Spleen (tissue), 7 donors: ENCODE measurements at regions not wholly inside any gene's neighbourhood (a gene's known extent, or its start where the extent isn't known, plus 50 kb on each side); places are given as distances from the start of the nearest gene placed in this dataset.

Source experiments
- POLR2A ChIP-seq, 3 donors: fragments of 450-650 bp; IDR thresholded peaks; one replicate each; pipeline ENCODE4 v1.5.1; 2017; ENCODE audit warnings: antibody characterized with exemption in 3 of 3, mild to moderate bottlenecking in 1 of 3
- POLR2AphosphoS5 ChIP-seq, 3 donors: sonication (generic); formaldehyde crosslinking; IDR thresholded peaks; one replicate each; pipeline ENCODE4 v1.5.1; 2017; ENCODE audit warnings: antibody characterized with exemption in 3 of 3
- TF ChIP-seq, protein P1 (sequence below), 11 experiments: fragments of 200-600 bp in 7 of 11; fragments of 450-650 bp in 4 of 11; sonication (generic) in 4 of 11; IDR thresholded peaks in 8 of 11; conservative IDR thresholded peaks in 3 of 11; 1 replicate in 7 of 11; 2 replicates in 4 of 11; pipeline versions ENCODE4 v1.4.0 to v1.8.0; 2016 to 2021; ENCODE audit warnings: antibody characterized with exemption in 11 of 11, inconsistent platforms in 4 of 11, mild to moderate bottlenecking in 1 of 11
- donor health status: DM: no; HTN: no; CAD: no; lungs with moderate emphysema.
- donor health status: DM: no; HTN: no; CAD: no.
- donor health status: DM: no; HTN: no; CAD: no.

- TF ChIP-seq POLR2A (IDR thresholded peaks at IDR 0.05) (no peak), POLR2AphosphoS5 (IDR thresholded peaks at IDR 0.05) (no peak)
- TF ChIP-seq, protein P1, sequence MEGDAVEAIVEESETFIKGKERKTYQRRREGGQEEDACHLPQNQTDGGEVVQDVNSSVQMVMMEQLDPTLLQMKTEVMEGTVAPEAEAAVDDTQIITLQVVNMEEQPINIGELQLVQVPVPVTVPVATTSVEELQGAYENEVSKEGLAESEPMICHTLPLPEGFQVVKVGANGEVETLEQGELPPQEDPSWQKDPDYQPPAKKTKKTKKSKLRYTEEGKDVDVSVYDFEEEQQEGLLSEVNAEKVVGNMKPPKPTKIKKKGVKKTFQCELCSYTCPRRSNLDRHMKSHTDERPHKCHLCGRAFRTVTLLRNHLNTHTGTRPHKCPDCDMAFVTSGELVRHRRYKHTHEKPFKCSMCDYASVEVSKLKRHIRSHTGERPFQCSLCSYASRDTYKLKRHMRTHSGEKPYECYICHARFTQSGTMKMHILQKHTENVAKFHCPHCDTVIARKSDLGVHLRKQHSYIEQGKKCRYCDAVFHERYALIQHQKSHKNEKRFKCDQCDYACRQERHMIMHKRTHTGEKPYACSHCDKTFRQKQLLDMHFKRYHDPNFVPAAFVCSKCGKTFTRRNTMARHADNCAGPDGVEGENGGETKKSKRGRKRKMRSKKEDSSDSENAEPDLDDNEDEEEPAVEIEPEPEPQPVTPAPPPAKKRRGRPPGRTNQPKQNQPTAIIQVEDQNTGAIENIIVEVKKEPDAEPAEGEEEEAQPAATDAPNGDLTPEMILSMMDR (IDR thresholded peaks at IDR 0.05 in 8 of 11, conservative IDR thresholded peaks at IDR 0.05 in 3 of 11): no peak
Measured at GRCh38 chr2:65943099-65943786, 491.7 kb upstream of the MEIS1 start.
